GM12873 (cell line): ENCODE measurements at regions not wholly inside any gene's neighbourhood (a gene's known extent, or its start where the extent isn't known, plus 50 kb on each side); places are given as distances from the start of the nearest gene placed in this dataset.

Source experiments
- TF ChIP-seq, protein P1 (sequence below): IDR thresholded peaks from 2 replicates; pipeline ENCODE4 v1.5.1; 2012; ENCODE audit warnings: low read depth, mild to moderate bottlenecking, moderate library complexity, low read length, control low read depth; ENCODE audit not compliant: insufficient read depth; ENCODE audit errors: missing control alignments

DNA sequence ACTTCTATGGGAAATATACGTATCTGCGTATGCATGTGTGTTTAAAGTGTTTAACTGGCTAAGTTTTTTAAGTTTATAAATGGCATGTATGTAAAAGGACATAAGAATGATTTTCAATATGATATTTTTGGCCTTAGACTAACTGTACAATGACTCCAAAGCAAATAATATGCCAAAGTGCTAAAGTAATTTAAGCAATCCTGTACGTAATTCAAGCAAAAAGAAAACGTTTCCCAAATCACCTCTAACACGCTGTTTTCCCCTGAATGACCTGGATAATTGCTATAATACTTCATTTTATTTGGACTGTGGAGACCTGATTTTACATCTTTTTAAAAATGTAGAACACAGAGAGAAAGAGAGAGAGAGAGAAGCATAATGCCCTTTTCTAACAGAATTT lies 183.0 kb upstream of the HAND2 start:
- TF ChIP-seq, protein P1, sequence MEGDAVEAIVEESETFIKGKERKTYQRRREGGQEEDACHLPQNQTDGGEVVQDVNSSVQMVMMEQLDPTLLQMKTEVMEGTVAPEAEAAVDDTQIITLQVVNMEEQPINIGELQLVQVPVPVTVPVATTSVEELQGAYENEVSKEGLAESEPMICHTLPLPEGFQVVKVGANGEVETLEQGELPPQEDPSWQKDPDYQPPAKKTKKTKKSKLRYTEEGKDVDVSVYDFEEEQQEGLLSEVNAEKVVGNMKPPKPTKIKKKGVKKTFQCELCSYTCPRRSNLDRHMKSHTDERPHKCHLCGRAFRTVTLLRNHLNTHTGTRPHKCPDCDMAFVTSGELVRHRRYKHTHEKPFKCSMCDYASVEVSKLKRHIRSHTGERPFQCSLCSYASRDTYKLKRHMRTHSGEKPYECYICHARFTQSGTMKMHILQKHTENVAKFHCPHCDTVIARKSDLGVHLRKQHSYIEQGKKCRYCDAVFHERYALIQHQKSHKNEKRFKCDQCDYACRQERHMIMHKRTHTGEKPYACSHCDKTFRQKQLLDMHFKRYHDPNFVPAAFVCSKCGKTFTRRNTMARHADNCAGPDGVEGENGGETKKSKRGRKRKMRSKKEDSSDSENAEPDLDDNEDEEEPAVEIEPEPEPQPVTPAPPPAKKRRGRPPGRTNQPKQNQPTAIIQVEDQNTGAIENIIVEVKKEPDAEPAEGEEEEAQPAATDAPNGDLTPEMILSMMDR, result no peak

DNA sequence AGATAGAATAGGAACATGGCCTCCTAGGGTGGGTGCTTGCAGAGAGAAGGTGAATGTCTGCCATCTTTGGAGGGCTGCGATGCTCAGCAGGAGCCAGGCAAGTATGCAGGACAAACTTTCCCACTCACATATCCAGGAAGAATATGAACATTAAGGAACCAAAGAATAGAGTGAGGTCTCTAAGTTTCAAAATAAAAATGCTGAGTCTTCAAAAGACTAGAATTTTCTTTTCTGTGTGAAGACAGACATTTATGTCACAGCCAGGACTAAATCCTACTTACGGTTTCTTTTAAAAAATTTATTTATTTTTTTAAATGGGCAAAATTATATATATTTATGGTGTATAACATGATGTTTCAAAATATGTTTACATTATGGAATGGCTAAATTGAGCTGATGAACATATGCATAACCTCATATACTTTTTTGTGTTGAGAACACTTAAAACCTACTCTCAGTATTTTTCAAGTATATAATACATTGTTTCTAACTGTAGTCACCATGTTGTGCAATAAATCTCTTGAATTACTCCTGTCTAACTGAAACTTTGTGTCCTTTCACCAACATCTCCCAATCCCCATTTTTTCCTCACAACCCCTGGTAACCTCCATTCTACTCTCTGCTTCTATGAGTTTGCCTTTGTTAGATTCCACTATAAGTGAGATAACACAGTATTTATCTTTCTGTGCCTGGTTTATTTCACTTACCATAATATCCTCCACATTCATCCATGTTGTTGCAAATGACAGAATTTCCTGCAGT lies 177.8 kb upstream of the HAND2 start:
- TF ChIP-seq, protein P1, result no peak

DNA sequence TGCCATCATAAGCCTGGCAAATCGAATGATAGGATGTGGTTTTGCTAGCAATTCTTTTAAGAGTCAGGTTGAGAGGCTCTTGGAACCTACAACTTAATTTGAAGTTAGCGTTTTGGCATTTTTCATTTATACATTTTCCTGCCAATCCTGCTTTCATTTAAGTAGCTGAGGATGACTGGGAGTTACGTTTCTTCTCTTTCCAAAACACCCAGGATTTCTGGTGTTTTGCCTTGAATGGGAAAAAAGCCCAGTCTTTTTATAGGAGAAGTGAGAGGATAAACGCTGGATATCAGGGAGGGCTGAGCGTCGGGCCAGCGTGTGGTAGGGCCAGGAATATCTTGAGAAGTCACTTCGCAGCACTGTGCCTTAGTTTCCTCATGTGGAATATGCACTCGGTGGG lies 174.2 kb upstream of the HAND2 start:
- TF ChIP-seq, protein P1, result no peak

DNA sequence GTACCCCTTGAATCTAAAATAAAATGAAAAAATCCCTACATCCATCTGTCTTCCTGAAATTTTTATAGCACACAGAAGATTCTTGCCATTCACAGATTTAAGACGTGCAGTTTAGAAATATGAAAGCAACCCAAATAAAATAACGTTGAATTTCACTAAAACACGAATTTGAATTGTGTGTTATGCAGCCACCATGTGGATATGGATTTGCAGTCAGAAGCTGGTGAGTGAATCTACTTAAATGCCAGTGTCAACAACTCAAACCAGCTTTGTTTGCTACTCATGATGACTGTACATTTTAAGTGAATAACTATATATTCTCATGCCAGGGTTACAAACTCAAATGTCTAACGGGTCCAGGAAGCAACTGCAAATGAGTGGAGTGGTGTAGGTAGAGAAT lies 173.0 kb upstream of the HAND2 start:
- TF ChIP-seq, protein P1, result no peak

DNA sequence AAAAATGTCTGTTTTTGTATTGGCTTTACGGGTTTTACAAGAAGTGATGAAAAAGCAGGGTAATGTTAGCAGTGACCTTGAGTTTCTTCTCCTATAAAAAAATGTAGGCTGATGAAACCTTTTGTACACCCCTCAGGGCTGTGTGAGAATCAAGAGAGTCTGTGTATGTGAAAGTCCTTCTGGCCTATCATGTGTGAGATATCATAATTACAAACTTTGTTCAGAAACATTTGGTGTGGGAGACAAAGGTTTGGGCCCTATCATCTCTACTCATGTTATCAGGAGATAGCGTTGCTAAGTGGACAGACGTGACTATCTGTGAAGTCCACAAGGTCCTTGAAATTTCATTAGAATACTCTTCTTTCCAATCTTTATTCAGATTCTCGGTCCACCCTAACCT lies 170.6 kb upstream of the HAND2 start:
- TF ChIP-seq, protein P1, result no peak

DNA sequence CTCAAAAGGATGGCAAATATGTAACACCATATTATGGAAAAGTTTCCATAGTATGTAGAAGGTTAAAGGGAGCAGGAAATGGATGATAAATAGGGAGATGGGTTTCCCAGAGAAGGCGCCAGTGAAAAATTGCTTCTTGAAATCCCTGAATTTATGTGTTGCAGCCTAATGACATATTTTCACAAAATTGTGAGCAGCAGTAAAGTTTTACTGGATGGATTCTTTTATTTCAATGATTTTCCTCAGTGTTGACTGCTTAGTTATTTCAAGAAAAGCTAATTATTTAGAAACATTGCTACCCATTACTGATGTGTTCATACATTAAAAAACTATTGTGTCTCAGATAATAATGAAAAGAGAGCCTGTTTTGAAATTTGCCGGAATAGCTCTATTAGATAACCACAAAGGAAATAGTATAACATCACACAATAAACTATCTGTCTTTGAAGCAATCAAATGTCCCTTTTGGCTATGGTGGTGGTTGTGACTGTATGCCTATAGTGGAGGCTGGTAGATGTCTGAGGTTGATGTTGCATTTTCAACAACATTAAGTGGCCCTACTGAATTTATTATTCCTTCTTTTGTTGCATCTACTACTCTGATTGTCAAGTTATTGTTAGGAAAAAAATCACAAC lies 169.9 kb upstream of the HAND2 start:
- TF ChIP-seq, protein P1, result no peak

DNA sequence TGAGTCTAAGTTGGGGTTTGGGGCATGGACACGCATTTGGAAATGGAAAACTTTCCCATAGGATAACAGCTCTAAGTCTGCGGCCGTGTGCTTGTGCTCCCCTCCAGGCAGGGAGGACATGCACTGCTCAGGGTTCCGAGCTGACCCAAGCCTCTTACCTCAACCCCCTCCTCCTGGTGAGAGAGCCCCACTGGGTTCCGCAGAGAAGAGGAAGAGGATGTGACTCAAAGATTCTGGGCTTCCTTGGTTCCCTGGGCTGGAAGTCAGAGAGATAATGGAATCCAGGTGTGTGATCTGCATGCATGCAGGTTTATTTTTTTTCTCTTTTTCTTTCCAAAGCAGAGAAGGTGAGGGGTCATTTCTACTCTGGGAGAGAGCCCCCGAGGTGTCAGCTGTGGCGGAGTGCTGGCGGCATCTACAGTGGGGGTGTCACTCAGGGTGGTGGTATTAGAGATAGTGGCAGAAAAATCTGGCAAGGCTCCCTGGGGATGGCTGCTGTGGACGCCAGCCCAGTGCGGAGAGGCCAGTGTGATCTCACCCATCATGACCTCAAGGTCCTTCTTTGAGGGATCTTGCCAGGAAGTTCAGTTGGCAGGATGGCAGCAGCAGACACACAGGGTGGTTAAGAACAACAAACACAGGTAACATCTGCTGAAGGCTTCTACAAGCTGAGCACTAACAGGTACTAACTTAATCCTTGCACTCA lies 168.7 kb upstream of the HAND2 start:
- TF ChIP-seq, protein P1, result no peak
